Neural cell (in vitro differentiated cells): ENCODE measurements at regions not wholly inside any gene's neighbourhood (a gene's known extent, or its start where the extent isn't known, plus 50 kb on each side); places are given as distances from the start of the nearest gene placed in this dataset.

Source experiments
- H2AFZ ChIP-seq: fragments of 200-600, 300-800 bp; sonication (generic), shearing (Covaris generic); 2 replicates; pipeline ENCODE4 v1.6.0; 2014; ENCODE audit warnings: low read depth, mild to moderate bottlenecking, antibody characterized with exemption, low read length, moderate library complexity
- H3F3A ChIP-seq: fragments of 200-600 bp; shearing (Covaris generic); 2 replicates; pipeline ENCODE4 v1.6.1; 2016; ENCODE audit warnings: mild to moderate bottlenecking, moderate library complexity, mixed read lengths, antibody characterized with exemption, low read length; ENCODE audit not compliant: insufficient read depth, poor library complexity, severe bottlenecking
- H3K27ac ChIP-seq: fragments of 200-600, 300-800 bp; sonication (generic), shearing (Covaris generic); 2 replicates; pipeline ENCODE4 v1.5.1; 2014; ENCODE audit warnings: mild to moderate bottlenecking, low read length, moderate library complexity
- H3K27me3 ChIP-seq: fragments of 300-800, 200-600 bp; sonication (generic), shearing (Covaris generic); 2 replicates; pipeline ENCODE4 v1.6.0; 2014; ENCODE audit warnings: mild to moderate bottlenecking, low read depth, low read length, moderate library complexity; ENCODE audit not compliant: insufficient read depth
- H3K36me3 ChIP-seq: fragments of 300-800, 200-600 bp; sonication (generic), shearing (Covaris generic); 2 replicates; pipeline ENCODE4 v1.5.1; 2014; ENCODE audit warnings: mild to moderate bottlenecking, antibody characterized with exemption, low read length, moderate library complexity; ENCODE audit not compliant: insufficient read depth
- H3K4me2 ChIP-seq: fragments of 300-800, 200-600 bp; sonication (generic), shearing (Covaris generic); 2 replicates; pipeline ENCODE4 v1.6.0; 2014; ENCODE audit warnings: mild to moderate bottlenecking, low read length
- H3K4me3 ChIP-seq: fragments of 300-800, 200-600 bp; sonication (generic), shearing (Covaris generic); 2 replicates; pipeline ENCODE4 v1.5.1; 2014; ENCODE audit warnings: mild to moderate bottlenecking, low read length, moderate library complexity
- H3K79me2 ChIP-seq: fragments of 200-600 bp; shearing (Covaris generic); replicated peaks from 2 replicates; pipeline ENCODE4 v1.6.0; 2014; ENCODE audit warnings: mild to moderate bottlenecking, low read length, moderate library complexity; ENCODE audit not compliant: insufficient read depth
- H3K9ac ChIP-seq: fragments of 300-800, 200-600 bp; sonication (generic), shearing (Covaris generic); 2 replicates; pipeline ENCODE4 v1.6.1; 2016; ENCODE audit warnings: mild to moderate bottlenecking, low read length, mixed read lengths
- H3K9me2 ChIP-seq: fragments of 200-600 bp; shearing (Covaris generic); 2 replicates; pipeline ENCODE4 v1.6.1; 2016; ENCODE audit warnings: mild to moderate bottlenecking, low read length, mixed read lengths; ENCODE audit not compliant: insufficient read depth
- H3K9me3 ChIP-seq: fragments of 200-600, 300-800 bp; sonication (generic), shearing (Covaris generic); 2 replicates; pipeline ENCODE4 v1.6.1; 2016; ENCODE audit warnings: mild to moderate bottlenecking, mixed run types, low read length, moderate library complexity, mixed read lengths
- H4K20me1 ChIP-seq: fragments of 200-600 bp; shearing (Covaris generic); 2 replicates; pipeline ENCODE4 v1.6.1; 2016; ENCODE audit warnings: mild to moderate bottlenecking, mixed run types; ENCODE audit not compliant: insufficient read depth
- CTCF ChIP-seq: fragments of 450-650 bp; IDR thresholded peaks from 2 replicates; pipeline ENCODE4 v1.5.1; 2014; ENCODE audit warnings: antibody characterized with exemption, mild to moderate bottlenecking, moderate library complexity; ENCODE audit not compliant: poor library complexity, severe bottlenecking
- EP300 ChIP-seq: fragments of 450-650 bp; conservative IDR thresholded peaks from 2 replicates; pipeline ENCODE4 v1.6.1; 2014; ENCODE audit warnings: antibody characterized with exemption, mild to moderate bottlenecking, moderate library complexity; ENCODE audit not compliant: poor library complexity, severe bottlenecking
- EZH2 ChIP-seq: fragments of 200-600, 300-800 bp; shearing (Covaris generic), sonication (generic); IDR thresholded peaks from 2 replicates; pipeline ENCODE4 v1.6.1; 2014; ENCODE audit warnings: antibody characterized with exemption, low read length, borderline replicate concordance, mild to moderate bottlenecking; ENCODE audit not compliant: insufficient read depth, poor library complexity, severe bottlenecking
- POLR2AphosphoS5 ChIP-seq: IDR thresholded peaks from 2 replicates; pipeline ENCODE4 v1.6.1; 2012
- RAD21 ChIP-seq: fragments of 450-650 bp; conservative IDR thresholded peaks from 2 replicates; pipeline ENCODE4 v1.6.1; 2014; ENCODE audit warnings: antibody characterized with exemption, mild to moderate bottlenecking, moderate library complexity
- REST ChIP-seq: IDR thresholded peaks from 2 replicates; pipeline ENCODE4 v1.6.1; 2012; ENCODE audit warnings: borderline replicate concordance
- SMC3 ChIP-seq: fragments of 450-650 bp; conservative IDR thresholded peaks from 2 replicates; pipeline ENCODE4 v1.6.1; 2014; ENCODE audit warnings: antibody characterized with exemption, mild to moderate bottlenecking, moderate library complexity; ENCODE audit not compliant: poor library complexity
- TAF1 ChIP-seq: IDR thresholded peaks from 2 replicates; pipeline ENCODE4 v1.6.1; 2012; ENCODE audit warnings: low read depth

GRCh38 chr21:16198546-16198945 is 468.8 kb downstream of the USP25 start:
- TF ChIP-seq REST, result no peak
- peaks cover 4% of the 10 kb centered on the region for H3F3A ChIP-seq
- no peaks in the 10 kb centered on the region for H3K27me3 ChIP-seq
- no peaks in the 10 kb centered on the region for H3K9me2 ChIP-seq
- no peak overlapping the region for H3K4me2 ChIP-seq
- no peak overlapping the region for H2AFZ ChIP-seq
- peaks cover 78% of the 10 kb centered on the region for H3K79me2 ChIP-seq
- H3K27ac ChIP-seq, result no peak overlapping the region
- H3K9me3 ChIP-seq, result no peaks in the 10 kb centered on the region
- no peaks in the 10 kb centered on the region for H4K20me1 ChIP-seq
- H3K9ac ChIP-seq, result no peak overlapping the region
- H3K36me3 ChIP-seq, result no peaks in the 10 kb centered on the region
- no peak overlapping the region for H3K4me3 ChIP-seq

GRCh38 chr21:16199539-16199938 is 469.8 kb downstream of the USP25 start:
- Histone ChIP-seq H3K4me2 (no peak overlapping the region), H3K9me2 (no peaks in the 10 kb centered on the region), H3K36me3 (no peaks in the 10 kb centered on the region), H3K9me3 (no peaks in the 10 kb centered on the region), H4K20me1 (no peaks in the 10 kb centered on the region), H3K9ac (no peak overlapping the region), H3K79me2 (peaks cover 78% of the 10 kb centered on the region), H3K27me3 (no peaks in the 10 kb centered on the region), H3F3A (peaks cover 2% of the 10 kb centered on the region), H3K27ac (no peak overlapping the region), H2AFZ (no peak overlapping the region), H3K4me3 (no peak overlapping the region)
- no peak for TF ChIP-seq CTCF
- TF ChIP-seq REST, result no peak
- TF ChIP-seq POLR2AphosphoS5, result no peak

GRCh38 chr21:16201718-16202117 is 471.9 kb downstream of the USP25 start:
- H3K4me2 ChIP-seq, result no peak overlapping the region
- H3K27me3 ChIP-seq, result no peaks in the 10 kb centered on the region
- no peaks in the 10 kb centered on the region for H3K9me3 ChIP-seq
- no peak overlapping the region for H3K27ac ChIP-seq
- no peak overlapping the region for H3K9ac ChIP-seq
- H2AFZ ChIP-seq, result no peak overlapping the region
- H3K36me3 ChIP-seq, result no peaks in the 10 kb centered on the region
- H3K9me2 ChIP-seq, result no peaks in the 10 kb centered on the region
- H3K79me2 ChIP-seq, result peaks cover 71% of the 10 kb centered on the region
- H3F3A ChIP-seq, result no peaks in the 10 kb centered on the region
- H4K20me1 ChIP-seq, result no peaks in the 10 kb centered on the region
- H3K4me3 ChIP-seq, result no peak overlapping the region
- no peak for TF ChIP-seq RAD21
- TF ChIP-seq POLR2AphosphoS5, result no peak
- TF ChIP-seq EZH2, result no peak
- no peak for TF ChIP-seq TAF1
- no peak for TF ChIP-seq SMC3
- no peak for TF ChIP-seq EP300
- TF ChIP-seq REST, result no peak
